ENCODE measurements at regions not wholly inside any gene's neighbourhood (a gene's known extent, or its start where the extent isn't known, plus 50 kb on each side); places are given as distances from the start of the nearest gene placed in this dataset.

- H3K9me3 Mint-ChIP-seq: peaks cover 16% of the 10 kb centered on the region
- H3K4me1 Mint-ChIP-seq: peaks cover 18% of the 10 kb centered on the region
- no peaks in the 10 kb centered on the region for H3K36me3 Mint-ChIP-seq (ENCODE audit: low read depth)
- peak overlapping the region in 2 of 3 experiments; percentile 18 to 47 for H3K27ac Mint-ChIP-seq
- no peak for TF ChIP-seq CTCF (IDR thresholded peaks at IDR 0.05; ENCODE audit: unreplicated experiment in 3 of 3)
- no peak overlapping the region for H3K4me3 Mint-ChIP-seq
- peaks cover 46% of the 10 kb centered on the region for H3K27me3 Mint-ChIP-seq (ENCODE audit: low read depth)
These were observed 56.3 kb upstream of the EPHB3 start for GRCh38 chr3:184505076-184505878.

- no peak overlapping the region for H3K27ac Mint-ChIP-seq
These were observed 55.0 kb upstream of the EPHB3 start for GRCh38 chr3:184506561-184506991.

GRCh38 chr3:184508938-184509337 lies 52.6 kb upstream of the EPHB3 start:
- Mint-ChIP-seq H3K4me1 (peaks cover 17% of the 10 kb centered on the region), H3K9me3 (peaks cover 14% of the 10 kb centered on the region), H3K4me3 (no peak overlapping the region), H3K27ac (no peak overlapping the region), H3K27me3 (ENCODE audit: low read depth) (peaks cover 75% of the 10 kb centered on the region), H3K36me3 (ENCODE audit: low read depth) (peaks cover 5% of the 10 kb centered on the region)
- TF ChIP-seq CTCF (IDR thresholded peaks at IDR 0.05; ENCODE audit: unreplicated experiment in 3 of 3): no peak

More at GRCh38 chr3:184506561-184506991, 55.0 kb upstream of the EPHB3 start:
- peaks cover 15% of the 10 kb centered on the region for H3K4me1 Mint-ChIP-seq
- peaks cover 59% of the 10 kb centered on the region for H3K27me3 Mint-ChIP-seq (ENCODE audit: low read depth)
- H3K4me3 Mint-ChIP-seq: no peak overlapping the region
- H3K9me3 Mint-ChIP-seq: peaks cover 17% of the 10 kb centered on the region
- TF ChIP-seq CTCF (IDR thresholded peaks at IDR 0.05; ENCODE audit: unreplicated experiment in 3 of 3): no peak
- H3K36me3 Mint-ChIP-seq (ENCODE audit: low read depth): peaks cover 1% of the 10 kb centered on the region

GRCh38 chr3:184511741-184512140 lies 49.8 kb upstream of the EPHB3 start:
- H3K4me1 Mint-ChIP-seq: peaks cover 9% of the 10 kb centered on the region
- H3K9me3 Mint-ChIP-seq: peaks cover 14% of the 10 kb centered on the region
- H3K27ac Mint-ChIP-seq: no peak overlapping the region
- H3K36me3 Mint-ChIP-seq (ENCODE audit: low read depth): peaks cover 5% of the 10 kb centered on the region
- H3K27me3 Mint-ChIP-seq (ENCODE audit: low read depth): peaks cover 86% of the 10 kb centered on the region
- no peak for TF ChIP-seq CTCF (IDR thresholded peaks at IDR 0.05; ENCODE audit: unreplicated experiment in 3 of 3)
- peak overlapping the region in 1 of 3 experiments; percentile 24 for H3K4me3 Mint-ChIP-seq
